Mammary epithelial cell (primary cell): ENCODE measurements at regions not wholly inside any gene's neighbourhood (a gene's known extent, or its start where the extent isn't known, plus 50 kb on each side); places are given as distances from the start of the nearest gene placed in this dataset.

ENCODE experiments used
- EZH2 ChIP-seq: IDR thresholded peaks from 2 replicates; pipeline ENCODE4 v1.6.1; 2012; ENCODE audit warnings: low read length, inconsistent platforms, borderline replicate concordance
- TF ChIP-seq, protein P1 (sequence below), 2 donors: IDR thresholded peaks in 1 of 2; conservative IDR thresholded peaks in 1 of 2; 2 replicates each; pipeline ENCODE4 v1.5.1; 2011 to 2012; ENCODE audit warnings: inconsistent platforms in 2 of 2, low read length in 2 of 2, mild to moderate bottlenecking in 2 of 2, control low read depth in 1 of 2, low read depth in 1 of 2; ENCODE audit not compliant: insufficient read depth in 1 of 2; ENCODE audit errors: extremely low read depth in 1 of 2

DNA sequence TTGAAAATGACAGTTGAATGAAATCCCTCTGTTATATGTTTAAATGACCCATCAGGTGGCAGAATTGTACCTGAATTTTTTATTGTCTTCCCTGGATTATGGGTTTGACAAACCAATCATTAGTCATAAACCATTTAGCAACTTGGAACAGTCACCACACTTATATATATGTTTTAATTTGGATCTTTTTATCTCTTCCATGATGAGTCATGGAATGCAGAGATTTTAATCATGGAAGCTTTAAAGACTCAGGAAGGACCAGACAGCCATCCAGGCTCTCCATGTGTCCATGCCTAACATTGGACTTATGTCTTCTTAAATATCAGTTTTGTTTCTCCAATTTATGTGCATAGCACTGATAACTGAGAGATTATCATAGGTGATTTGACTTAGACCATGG, 188.3 kb upstream of the ZSWIM2 start:
- TF ChIP-seq, protein P1, sequence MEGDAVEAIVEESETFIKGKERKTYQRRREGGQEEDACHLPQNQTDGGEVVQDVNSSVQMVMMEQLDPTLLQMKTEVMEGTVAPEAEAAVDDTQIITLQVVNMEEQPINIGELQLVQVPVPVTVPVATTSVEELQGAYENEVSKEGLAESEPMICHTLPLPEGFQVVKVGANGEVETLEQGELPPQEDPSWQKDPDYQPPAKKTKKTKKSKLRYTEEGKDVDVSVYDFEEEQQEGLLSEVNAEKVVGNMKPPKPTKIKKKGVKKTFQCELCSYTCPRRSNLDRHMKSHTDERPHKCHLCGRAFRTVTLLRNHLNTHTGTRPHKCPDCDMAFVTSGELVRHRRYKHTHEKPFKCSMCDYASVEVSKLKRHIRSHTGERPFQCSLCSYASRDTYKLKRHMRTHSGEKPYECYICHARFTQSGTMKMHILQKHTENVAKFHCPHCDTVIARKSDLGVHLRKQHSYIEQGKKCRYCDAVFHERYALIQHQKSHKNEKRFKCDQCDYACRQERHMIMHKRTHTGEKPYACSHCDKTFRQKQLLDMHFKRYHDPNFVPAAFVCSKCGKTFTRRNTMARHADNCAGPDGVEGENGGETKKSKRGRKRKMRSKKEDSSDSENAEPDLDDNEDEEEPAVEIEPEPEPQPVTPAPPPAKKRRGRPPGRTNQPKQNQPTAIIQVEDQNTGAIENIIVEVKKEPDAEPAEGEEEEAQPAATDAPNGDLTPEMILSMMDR (conservative IDR thresholded peaks at IDR 0.05 in 1 of 2, IDR thresholded peaks at IDR 0.05 in 1 of 2; ENCODE audit: extremely low read depth in 1 of 2, insufficient read depth in 1 of 2, low read depth in 1 of 2, low read length in 2 of 2), result no peak
- no peak for TF ChIP-seq EZH2
